SHP77 (cell line): ENCODE measurements at regions not wholly inside any gene's neighbourhood (a gene's known extent, or its start where the extent isn't known, plus 50 kb on each side); places are given as distances from the start of the nearest gene placed in this dataset.
"Not testable (repeated sequence)": the region's sequence is repeated elsewhere in the genome, so short reads cannot be mapped to it uniquely, and the experiment has no call there.

Experiments
- DNase-seq, 2 experiments: peaks; one replicate each; lab custom pipeline; 2025; lab: John Stamatoyannopoulos, UW

DNA sequence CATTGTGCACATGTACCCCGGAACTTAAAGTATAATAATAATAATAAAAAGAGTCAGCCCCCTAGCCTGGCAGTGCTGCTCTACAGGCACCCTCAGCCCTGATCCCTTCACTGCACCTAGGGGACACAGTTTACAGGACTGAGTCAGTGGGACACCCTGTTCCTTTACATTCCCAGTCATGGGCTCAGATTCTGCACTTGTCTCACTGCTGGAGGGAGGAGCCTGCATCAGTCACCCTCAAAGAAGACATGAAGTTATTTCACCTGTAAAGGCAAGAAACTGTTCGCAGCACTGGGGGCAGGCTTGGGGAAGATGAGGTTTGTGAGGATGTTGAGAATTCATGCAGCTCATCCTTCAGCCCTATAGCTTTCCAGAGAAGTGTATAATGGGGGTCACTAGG is 50.7 kb upstream of the VPREB1 start:
- no peak for DNase-seq

GRCh38 chr22:22193462-22193861 is 51.1 kb upstream of the VPREB1 start:
- not testable (repeated sequence) for DNase-seq

DNA sequence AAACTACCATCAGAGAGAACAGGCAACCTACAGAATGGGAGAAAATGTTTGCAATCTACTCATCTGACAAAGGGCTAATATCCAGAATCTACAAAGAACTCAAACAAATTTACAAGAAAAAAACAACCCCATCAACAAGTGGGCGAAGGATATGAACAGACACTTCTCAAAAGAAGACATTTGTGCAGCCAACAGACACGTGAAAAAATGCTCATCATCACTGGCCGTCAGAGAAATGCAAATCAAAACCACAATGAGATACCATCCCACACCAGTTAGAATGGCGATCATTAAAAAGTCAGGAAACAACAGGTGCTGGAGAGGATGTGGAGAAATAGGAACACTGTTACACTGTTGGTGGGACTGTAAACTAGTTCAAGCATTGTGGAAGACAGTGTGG is 51.6 kb upstream of the VPREB1 start:
- DNase-seq: not testable (repeated sequence)

DNA sequence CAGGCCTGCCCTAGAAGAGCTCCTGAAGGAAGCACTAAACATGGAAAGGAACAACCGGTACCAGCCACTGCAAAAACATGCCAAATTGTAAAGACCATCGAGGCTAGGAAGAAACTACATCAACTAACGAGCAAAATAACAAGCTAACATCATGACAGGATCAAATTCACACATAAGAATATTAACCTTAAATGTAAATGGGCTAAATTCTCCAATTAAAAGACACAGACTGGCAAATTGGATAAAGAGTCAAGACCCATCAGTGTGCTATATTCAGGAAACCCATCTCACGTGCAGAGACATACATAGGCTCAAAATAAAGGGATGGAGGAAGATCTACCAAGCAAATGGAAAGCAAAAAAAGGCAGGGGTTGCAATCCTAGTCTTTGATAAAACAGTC is 54.8 kb upstream of the VPREB1 start:
- not testable (repeated sequence) for DNase-seq

- not testable (repeated sequence) for DNase-seq
Measured at GRCh38 chr22:22187863-22188262, 56.7 kb upstream of the VPREB1 start.

- no peak for DNase-seq
Measured at GRCh38 chr22:22187299-22187698, 57.3 kb upstream of the VPREB1 start.

DNA sequence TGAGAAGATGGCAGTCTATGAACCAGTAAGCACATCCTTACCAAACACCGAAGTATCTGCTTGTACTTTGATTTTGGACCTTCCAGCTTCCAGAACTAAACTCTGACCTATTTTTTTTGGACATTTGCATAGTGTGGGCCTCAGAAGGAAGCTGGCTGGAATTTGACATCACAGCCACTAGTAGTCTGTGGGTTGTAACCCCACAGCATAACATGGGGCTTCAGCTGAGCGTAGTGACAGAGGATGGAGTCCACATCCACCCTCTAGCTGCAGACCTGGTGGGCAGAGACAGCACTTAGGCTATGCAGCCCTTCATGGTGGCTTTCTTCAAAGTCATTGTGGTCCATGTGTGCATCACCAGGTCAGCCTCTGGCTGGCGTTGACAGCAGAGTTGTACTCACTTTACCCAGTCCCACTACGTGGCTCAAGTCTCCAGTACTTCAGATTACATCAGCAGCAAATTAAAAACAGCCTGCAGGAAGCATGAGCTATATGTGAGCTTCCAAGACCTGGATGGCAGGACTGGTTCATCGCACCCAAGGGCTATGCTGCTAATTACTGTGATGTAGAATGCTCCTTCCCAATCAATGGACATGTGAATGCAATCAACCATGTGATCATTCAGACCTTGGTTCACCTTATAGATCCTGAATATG is 58.6 kb upstream of the VPREB1 start:
- DNase-seq: no peak

- DNase-seq: no peak
Measured at GRCh38 chr22:22185217-22185616, 59.4 kb upstream of the VPREB1 start.

GRCh38 chr22:22184277-22184807 is 60.2 kb upstream of the VPREB1 start:
- no peak for DNase-seq

DNA sequence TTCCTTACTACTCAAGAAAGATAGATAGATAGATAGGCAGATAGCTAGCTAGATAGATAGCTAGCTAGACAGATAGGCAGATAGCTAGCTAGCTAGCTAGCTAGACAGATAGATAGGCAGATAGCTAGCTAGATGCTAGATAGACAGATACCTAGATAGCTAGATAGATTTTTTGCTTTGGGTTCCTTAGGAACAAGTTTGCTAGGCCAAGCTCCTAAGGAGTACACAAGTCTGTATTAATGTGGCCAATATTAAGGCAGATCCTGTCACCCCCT is 61.7 kb upstream of the VPREB1 start:
- no peak for DNase-seq

GRCh38 chr22:22182218-22182989 is 62.2 kb upstream of the VPREB1 start:
- no peak for DNase-seq

GRCh38 chr22:22181341-22181850 is 63.2 kb upstream of the VPREB1 start:
- DNase-seq: no peak

GRCh38 chr22:22180738-22181285 is 63.8 kb upstream of the VPREB1 start:
- no peak for DNase-seq

DNA sequence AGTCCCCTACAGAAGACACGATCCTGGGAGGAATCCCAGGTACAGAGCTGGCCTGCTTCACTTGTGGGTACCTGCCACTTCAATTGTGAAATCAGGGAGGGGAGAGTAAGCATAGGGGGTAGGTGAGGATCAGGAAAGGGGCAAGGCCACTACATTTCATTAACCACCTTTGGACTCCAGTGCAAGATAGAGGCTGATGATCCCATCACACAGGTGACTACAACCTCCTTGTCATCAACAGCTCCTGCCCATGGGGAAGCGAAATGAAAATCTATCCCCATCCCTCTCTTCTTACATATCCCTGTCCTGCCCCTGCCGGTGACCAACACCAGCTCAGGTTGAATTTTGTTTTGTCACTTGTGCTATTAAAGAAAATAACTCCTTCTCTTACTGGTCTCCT is 64.7 kb upstream of the VPREB1 start:
- DNase-seq: no peak

DNA sequence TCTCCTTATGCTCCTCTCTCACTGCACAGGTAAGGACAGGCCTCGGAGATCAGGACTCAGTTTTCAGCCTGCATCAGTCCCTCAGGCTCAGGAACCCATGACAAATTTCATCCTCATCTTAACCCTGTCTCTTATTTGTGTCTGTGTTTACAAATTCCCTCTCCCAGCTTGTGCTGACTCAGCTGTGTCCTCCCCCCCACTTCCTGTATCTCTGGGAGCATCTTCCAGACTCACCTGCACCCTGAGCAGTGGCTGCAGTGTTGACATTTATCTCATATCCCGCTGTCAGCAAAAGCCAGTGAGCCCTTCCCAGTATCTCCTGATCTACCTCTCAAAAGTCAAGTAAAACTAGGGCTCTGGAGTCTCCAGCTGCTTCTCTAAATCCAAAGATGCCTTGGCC is 65.6 kb upstream of the VPREB1 start:
- no peak for DNase-seq

- DNase-seq: no peak
Measured at GRCh38 chr22:22178355-22178965, 66.1 kb upstream of the VPREB1 start.

- DNase-seq: no peak
Measured at GRCh38 chr22:22176929-22177616, 67.5 kb upstream of the VPREB1 start.

DNA sequence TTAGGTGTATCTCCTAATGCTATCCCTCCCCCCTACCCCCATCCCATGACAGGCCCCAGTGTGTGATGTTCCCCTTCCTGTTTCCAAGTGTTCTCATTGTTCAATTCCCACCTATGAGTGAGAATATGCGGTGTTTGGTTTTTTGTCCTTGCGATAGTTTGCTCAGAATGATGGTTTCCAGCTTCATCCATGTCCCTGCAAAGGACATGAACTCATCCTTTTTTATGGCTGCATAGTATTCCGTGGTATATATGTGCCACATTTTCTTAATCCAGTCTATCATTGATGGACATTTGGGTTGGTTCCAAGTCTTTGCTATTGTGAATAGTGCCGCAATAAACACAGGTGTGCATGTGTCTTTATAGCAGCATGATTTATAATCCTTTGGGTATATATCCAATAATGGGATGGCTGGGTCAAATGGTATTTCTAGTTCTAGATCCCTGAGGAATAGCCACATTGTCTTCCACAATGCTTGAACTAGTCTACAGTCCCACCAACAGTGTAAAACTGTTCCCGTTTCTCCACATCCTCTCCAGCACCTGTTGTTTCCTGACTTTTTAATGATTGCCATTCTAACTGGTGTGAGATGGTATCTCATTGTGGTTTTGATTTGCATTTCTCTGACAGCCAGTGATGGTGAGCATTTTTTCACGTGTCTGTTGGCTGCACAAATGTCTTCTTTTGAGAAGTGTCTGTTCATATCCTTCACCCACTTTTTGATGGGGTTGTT is 71.5 kb upstream of the VPREB1 start:
- DNase-seq: not testable (repeated sequence)

DNA sequence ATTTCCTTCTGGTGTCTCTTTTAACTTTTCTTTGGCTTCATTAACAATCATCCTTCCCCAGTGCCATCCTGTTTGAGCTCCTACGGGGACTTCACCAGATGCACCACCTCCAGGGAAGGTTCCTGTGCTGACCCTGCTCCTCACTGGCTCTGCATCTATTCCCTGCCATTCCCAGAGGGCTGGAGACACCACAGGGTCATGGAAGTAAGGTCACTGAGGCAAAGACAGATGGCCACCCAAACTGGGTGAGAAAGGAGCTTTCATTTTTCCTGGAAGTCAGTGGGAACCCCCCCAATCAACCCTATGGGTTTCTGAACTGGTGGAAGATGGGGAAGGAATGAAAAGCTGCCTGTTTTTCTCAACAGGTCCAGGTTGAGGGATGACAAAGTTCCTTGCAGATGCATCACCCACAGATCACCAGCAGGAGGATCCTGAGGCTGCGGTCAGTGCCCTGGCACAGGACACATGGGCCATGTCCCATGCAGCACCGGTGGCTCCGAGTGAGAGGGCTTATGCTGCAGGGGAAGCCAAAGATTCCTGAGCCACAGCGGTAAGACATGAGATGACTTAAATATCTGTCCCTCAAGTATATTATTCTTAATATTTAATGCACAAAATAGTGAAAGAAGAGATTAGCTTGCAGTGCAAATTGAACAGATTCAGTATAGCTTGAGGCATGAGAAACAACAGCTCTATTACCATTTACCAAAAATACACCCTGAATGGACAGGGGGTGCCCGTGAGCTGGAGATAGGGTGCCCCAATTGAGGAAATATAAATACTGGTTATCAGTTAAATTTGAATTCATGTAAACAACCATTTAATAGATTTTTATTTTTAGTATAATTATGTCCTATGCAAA is 73.0 kb upstream of the VPREB1 start:
- DNase-seq: peak in 1 of 2 experiments; percentile 18

GRCh38 chr22:22169923-22170322 is 74.7 kb upstream of the VPREB1 start:
- no peak for DNase-seq
